ENCODE measurements at regions not wholly inside any gene's neighbourhood (a gene's known extent, or its start where the extent isn't known, plus 50 kb on each side); places are given as distances from the start of the nearest gene placed in this dataset.

DNA sequence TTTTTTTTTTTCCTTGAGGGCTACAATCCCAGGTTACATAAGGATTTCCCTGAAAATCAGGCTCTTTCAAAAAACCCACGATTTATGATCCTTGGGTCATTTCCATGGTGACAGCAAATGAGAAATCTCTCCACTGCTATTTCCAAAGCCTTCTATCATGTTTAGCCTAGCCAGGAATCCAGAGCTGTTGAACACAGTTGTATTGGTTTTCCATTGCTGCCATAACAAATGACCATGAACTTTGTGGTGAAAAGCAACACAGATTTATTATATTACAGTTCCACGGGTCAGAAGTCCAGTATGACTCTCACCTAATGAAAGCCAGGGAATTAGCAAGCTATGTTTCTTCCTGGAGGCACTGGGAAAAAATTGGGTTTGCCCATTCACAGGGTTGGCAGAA lies 106.6 kb downstream of the MAF start:
- no peak for DNase-seq

DNA sequence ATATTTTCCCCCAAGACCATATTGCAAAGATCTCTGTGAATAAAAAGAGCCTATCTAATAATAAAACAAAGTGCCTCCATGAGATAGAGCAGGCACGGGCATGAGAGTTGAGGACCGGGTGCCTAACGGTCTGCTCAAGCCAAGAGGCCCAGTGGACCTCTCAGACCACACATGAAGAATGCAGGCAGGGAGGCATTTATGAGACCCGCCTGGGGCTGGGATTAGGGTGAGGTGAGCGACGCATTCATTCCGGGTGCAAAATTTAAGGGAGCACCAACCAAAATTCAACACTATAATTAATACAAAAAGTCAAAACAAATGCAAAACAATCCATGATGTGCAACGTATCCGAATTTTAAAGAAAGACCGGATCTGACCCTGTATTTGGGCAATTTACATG lies 108.5 kb downstream of the MAF start:
- DNase-seq = no peak

DNA sequence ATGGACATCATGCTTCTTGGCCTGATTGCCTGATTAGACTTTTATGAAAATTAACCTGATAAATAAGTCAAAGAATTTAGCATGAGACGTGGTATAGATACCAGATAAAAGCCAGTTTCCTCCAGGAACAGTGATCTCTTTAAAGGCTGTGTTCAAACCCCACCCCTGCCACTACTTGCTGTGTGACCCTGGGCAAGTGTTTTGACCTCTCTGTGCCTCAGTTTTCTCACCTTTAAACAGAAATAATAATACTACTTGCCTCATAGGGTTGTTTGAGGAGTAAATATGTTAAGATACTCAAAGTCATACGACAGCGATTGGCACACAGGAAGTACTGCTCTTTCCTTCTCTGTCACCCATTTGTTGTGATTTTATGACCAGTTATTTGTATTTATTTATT lies 115.5 kb downstream of the MAF start:
- DNase-seq = no peak

DNA sequence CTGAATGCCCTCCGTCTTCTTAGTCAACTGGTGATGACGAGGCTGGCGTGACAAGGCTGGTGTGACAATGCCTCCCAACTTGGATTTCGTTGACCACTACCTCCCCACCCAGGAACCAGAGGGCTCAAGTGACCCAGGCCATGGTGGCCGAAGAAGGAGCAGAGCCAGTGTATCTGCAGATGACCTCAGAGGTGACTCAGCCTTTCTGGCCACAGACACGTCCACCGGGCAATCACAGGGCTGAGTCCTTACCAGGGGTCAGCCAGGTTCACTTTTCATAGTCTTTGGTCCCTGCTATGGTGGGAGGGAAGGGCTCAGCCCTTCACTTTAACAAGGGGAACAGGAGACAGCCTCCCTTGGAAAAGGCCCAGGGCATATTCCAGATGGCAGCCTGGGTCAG lies 116.3 kb downstream of the MAF start:
- no peak for DNase-seq

DNA sequence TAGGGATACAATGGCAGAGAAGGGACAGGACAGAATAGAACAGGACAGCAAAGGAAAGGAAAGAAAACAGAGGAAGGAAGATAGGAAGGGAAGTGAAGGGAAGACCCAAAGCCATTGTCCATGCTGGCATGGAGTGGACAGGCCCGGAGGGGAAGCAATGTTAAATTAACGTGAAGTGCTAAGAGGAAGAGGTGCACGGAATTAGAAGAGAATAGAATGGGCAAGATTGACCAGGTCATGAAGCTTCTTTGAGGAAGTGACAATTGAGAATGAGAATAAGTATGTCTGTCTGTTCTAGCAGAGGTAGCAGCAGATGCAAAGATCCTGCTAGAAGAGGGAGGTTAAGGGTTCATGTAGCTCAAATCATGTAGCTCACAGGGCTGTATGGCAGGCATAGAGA lies 117.2 kb downstream of the MAF start:
- DNase-seq = no peak

DNA sequence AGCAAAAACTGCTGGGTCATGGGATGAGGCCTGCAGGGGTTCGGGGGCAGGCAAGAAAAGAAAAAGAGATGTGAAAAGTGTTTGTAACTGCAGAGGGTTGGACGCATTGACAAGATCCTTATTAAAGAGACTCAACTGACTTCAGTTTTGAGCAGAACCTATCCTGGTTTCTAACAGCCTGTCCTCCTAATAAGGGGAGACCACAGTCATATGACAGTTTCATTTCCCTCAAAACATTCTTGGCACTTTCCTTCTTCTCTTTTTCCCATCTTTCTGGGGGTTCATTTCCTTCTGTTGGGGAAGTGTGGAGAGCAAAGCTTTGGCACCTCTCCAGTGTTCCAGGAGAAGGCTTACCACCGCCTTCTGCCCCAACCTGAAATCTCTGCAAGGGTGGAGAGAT lies 118.5 kb downstream of the MAF start:
- DNase-seq = no peak

DNA sequence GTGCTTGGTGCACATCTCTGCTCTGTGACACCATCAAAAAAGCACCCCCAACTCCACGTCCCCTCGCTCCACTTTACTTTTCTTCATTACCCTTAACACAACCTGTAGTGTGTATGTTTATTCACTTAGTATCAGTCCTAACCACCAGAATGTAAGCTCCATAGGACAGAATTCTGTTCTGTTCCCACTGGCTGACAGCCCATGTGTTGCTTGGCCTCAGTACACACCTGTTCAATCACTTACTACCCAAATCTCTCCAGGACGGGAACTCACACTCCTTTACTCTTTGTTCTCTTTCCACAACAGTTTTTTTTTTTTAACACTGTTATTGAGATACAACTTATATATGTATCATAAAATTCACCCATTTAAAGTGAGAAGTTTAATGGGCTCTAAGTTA lies 119.6 kb downstream of the MAF start:
- no peak for DNase-seq

DNA sequence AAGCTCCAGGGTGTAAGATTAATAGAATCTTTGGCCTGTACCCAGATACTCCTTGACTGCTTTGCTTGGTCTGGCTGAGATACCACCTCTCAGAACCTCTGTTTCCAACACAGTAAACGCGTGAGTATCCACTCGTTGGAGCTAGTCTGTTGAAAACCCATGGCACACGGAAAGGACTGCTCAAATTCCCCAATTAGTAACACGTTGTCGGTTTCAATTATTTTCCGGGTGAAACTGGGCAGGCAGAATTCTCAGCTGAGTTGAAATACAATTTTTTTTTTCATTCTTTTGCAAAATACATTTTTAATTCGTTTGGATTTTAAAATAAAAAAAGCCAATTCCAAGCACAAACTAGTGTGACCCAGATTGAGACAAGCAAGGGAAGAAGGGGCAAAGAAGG lies 120.5 kb downstream of the MAF start:
- DNase-seq = no peak

DNA sequence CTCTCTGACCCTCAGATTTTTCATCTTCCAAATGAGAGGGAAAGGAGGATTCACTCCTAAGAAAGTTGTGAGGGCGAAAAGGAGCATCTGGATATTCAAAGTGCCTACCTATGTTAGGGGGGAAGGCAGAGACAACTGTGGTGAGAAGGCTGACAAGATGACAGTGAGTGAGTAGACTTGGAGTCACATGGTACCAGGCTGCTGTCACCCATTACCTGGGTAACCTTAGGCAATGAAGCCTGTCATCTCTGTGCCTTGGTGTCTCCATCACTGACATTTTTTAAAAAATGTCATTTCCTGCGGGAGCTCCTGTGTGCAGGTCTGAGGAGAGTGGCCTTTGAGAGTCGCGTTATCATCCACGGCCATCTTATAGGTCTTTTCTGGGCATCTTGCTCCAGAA lies 124.0 kb downstream of the MAF start:
- no peak for DNase-seq

DNA sequence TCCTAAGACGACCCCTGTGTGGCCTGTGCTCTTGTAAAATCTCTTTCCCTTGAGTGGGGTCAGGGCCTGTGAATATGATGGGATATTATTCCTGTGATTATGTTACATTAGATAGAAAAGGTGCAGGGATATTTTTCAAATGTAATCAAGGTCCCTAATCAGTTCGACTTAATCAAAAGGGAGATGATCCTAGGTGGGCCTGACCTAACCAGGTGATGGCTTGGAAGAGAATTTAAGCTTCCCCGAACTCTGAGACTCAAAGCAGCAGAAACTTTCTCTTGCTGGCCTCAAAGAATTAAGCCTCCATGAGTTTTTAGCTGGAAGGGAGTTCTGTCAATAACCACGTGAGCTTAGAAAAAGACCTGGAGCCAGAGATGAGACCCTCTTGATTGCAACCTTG lies 124.7 kb downstream of the MAF start:
- no peak for DNase-seq

DNA sequence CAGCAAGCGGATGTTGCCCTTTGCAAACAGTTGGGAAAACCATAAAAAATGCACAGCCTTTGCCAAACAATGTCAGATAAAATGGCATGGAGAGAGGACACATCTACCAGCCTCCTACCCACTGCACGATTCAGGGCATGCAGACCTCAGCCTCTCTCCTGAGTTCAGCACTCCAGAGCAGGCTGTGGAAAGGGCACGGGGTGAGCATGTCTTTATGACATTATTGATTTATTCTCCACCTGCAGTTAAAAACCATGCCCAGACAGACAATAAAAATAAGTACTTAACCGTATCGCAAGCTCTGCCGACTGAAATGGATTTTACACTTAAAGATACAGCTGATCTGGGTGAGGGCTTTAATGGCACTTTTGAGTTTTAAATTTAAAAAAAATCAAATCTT lies 127.1 kb downstream of the MAF start:
- DNase-seq = no peak

DNA sequence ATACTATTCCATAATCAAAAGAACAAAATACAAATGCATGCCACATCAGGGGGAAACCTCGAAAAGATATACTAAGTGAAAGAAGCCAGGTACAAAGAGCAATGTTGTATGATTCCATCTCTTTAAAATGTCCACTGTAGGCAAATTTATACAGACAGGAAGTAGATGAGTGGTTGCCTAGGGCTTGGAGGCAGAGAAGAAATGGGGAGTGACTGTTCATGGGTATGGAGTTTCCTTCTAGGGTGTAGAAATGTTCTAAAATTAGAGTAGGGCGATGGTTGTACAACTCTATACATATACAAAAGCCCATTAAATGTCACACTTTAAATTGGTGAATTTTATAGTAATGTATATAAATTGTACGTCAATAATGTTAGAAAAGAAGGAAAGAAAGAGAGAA lies 128.1 kb downstream of the MAF start:
- DNase-seq = no peak

DNA sequence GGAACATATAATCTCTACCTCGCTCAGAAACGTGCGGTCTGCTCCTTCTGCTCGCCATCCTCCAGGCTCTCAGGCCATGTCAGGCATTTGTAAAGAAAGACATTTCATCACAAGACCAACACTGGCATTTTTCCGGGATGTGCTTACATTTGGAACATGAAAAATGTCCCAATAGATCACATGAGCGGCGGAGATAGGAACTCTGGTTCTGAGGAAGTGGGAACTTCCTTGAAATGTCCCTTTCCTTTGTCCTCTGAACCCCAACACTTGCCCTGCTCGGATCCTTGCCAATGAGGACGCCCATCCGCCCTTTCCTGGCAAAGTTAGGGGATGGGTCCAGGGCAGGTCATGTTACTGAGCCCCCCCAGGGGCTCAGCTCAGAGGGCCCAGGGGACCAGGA lies 130.5 kb downstream of the MAF start:
- DNase-seq = no peak

DNA sequence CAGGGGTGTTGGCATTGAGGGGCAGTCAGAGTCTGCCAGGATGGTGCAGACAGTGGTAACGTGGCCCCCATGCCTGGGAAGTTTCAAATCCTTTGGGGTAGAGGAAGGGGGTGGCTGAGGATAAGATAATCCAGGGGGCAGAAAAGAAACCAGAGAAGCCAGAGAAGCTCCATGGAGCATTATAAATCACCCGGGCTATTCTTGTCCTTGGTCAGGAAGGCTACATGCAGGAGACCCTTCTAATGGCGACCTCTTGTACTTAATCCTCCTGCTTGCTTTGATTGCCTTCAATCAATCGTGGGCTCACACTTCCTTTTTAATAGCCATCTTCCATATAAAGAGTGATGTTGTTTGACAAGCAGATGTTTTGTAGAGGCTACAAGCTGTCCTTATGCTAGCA lies 131.9 kb downstream of the MAF start:
- no peak for DNase-seq

DNA sequence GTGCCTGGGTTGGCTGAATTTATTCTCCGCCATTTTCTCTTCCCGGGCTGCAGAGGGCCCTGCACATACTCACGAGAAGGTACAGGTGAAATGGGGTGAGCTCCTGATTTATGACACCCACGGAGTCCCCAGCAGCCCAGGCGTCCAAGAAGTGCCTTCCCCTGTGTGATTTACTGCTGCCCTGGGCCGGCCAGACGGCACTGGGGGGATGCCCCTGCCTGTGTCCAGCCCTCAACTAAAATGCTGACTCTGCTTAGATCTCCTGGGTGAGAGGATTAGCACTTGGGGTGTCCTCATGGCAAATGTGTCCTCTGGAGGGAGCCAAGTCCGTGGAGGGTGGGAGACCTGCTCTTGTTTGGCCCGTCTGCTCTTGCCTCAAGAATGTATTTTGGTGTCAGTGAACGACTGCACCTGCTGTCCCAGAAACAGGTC lies 132.4 kb downstream of the MAF start:
- no peak for DNase-seq

DNA sequence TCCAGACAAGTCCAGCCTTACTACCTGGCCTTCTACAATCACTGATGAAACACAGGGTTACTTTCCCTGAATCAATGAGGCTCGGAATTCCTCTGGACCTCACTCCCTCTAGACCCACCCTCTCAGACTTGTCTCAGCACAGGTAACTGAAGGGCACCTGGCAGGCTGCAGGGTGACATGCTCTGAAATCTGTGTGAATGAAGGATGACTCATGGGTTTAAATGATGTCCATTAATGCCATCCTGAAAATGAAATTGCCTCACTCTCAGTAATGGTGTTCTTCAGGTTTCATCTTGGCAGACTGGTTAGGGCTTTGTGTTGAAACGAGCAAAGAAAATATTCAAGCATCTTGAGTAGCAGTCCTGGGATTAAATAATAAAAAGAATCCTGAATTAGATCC lies 134.4 kb downstream of the MAF start:
- DNase-seq = no peak

DNA sequence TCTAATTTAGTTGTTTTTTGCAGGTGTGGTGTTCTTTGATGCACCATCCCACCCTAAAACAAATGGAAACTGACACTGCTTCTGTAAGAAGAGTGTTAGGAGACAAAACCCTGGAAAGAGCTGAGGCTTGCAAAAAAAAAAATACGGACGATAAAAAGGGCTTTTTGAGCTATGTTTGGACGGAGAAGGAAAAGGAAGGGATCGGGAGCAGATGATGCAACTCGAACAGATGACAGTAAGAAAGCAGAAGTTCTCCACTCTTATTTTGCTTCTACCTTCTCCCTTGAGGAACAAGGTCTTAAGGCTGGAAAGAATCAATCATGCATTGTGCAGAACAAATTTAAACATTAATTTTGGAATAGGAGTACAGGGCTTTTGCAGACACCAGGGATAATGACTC lies 136.7 kb downstream of the MAF start:
- DNase-seq = no peak

DNA sequence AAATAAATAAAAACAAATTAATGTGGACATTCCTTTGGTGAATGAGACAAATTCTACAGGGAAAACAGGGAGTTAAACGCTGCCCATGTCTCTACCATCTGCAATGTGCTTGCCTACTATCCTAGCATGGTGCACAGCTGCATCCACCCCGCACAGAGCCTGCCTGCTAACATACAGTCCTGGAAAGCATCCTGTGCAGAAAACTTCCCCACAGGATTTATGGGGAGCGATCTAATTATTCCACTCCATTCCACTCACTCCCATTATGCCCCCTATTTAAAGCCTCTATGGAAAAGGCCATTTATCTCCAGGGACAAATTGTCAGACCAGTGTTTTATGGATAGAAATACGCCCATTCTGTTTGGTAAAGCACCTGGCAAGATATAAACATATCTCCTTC lies 144.5 kb downstream of the MAF start:
- no peak for DNase-seq

DNA sequence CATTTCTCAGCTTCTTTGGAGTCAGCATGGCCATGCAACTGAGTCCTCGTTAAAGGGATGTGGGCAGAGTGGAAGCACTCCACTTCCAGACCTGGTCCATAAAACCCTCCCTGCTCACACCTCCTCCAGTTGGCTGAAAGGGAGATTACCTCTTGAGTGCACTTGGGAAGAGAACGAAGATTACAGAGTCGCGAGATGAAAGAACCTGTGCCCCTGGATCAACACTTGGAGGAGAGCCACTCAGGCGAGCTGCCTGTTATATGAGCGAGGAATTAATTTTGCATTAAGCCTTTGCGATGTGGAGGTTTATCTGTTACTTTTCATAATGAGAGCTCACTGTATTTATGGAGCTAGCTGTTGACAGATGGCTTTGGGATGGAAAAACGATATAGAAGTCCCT lies 147.9 kb downstream of the MAF start:
- no peak for DNase-seq

DNA sequence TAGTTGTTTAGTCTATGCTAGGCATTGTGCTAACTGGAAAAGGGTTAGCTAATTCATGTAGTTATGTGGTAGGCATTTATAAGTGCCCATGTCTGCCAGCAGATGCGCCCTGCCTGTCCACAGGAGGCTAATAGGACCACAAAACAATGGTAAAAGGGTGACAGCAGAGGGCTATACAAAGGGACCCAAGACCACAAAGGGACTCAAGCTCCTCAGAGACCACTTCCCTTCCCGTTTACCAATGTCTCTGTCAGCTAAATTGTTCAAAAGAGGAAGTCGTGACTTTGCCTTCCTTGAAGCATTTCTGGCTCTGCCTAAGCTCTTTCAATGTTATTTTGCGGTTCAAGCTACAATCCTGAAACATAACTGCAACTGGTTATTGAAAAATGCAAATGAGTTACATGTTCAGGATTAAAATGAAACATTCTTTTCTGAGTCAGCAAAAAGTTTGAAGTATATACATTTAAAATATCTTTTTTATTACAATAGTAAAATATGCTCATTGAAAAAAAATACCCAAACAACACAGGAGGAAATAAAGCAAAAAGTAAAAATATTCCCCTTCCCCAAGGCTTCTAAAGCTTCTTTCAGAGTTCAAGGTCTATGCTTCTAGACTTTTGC lies 149.2 kb downstream of the MAF start:
- peak in 1 of 2 experiments; percentile 5 for DNase-seq

DNA sequence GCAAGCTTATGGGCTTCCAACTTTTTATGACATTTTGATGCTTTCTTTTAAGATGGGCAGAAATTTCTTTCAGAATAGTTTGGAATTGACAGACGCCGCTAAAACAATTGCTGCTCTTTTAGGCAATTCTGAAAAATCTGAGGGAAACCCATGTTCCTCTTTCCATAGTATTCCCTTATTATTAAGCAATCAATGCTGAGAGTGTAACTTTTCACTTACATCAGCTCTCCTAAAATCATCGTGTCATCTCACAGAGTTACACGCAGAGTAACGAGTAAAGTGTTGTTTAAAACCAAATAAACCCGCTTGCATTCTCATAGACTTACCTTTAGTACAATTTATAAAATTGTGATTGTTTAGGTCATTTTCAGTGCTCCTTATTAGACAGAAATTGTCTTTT lies 150.6 kb downstream of the MAF start:
- no peak for DNase-seq

DNA sequence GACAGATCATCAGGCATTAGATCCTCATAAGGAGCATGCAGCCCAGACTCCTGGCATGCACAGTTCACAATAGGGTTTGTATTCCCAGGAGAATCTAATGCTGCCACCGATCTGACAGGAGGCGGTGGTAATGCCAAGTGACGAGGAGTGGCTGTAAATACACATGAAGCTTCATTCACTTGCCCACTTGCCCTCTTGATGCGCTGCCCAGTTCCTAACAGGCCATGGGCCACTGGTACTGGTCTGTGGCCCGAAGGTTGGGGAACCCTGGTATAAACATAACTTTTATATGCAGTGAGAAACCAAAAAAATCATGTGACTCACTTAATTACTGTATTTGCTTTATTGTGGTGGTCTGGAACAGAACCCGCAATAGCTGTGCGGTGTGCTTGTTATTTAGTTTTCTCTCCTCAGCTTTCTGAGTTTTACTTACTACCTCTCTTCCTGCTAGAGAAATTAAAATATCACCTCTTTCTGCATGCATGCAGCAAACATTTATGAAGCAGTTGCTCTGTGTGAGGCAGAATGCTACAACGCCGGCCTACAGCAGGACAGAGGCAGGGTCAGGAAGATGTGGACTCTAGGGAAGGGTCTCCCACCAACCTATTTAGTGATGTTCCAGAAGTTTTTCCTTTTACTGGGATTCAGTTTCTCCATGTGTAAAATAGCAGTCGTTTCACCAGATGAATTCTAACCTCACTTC lies 151.3 kb downstream of the MAF start:
- no peak for DNase-seq

DNA sequence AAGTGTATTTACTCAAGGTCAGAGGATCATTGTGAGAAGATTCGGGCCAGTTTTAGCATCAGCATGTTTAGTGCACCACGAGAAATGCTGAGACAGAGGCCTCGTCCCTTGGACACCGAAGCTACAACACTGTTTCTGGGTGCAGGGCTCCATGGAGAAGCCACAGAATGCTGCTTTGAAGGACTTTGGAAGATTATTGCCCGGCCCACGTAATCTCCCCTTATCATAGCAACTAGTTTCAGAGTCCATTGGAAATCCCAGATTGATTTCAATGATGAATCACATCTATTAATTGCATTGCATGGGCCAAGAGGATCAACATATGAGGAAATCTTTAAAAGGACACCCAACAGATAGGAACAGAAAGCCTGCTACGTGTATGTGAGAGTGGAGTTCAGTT lies 156.0 kb downstream of the MAF start:
- DNase-seq = no peak

DNA sequence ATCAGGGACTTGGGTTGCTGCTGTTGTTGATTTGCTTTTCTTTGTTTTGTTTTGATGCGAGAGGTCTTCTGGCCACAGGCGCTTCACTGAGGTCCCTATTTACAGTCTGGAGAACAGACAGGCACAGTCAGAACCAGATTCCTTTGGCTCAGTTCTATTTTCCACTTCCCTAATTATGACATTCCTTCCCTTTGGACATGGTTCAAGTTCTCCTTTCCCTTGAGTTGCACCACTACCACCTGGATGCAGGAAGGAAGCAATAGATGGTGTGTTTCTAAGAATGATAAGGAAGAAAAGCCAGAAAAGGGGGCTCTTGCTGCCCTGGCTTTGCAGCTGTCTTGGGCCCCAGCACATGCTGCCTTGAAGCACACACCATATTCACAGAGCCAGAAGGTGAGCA lies 160.6 kb downstream of the MAF start:
- no peak for DNase-seq

Data from activated CD4-positive, alpha-beta T cell treated with anti-CD3 and anti-CD28 coated beads, Interleukin-2, amount 50 U/mL, for 48 hours (primary cell).